ENCODE measurements at regions not wholly inside any gene's neighbourhood (a gene's known extent, or its start where the extent isn't known, plus 50 kb on each side); places are given as distances from the start of the nearest gene placed in this dataset.
"Not testable (repeated sequence)": the region's sequence is repeated elsewhere in the genome, so short reads cannot be mapped to it uniquely, and the experiment has no call there.

- 90 to 92% methylated on average over 17 of the region's 17 CpGs for WGBS, 2 donors
- H3K4me3 ChIP-seq (ENCODE audit: low read depth in 1 of 2, low read length in 2 of 2); H3K27me3 ChIP-seq (ENCODE audit: control insufficient read depth in 1 of 2, insufficient read depth in 2 of 2, low read length in 2 of 2); H3K27ac ChIP-seq (ENCODE audit: low read depth in 2 of 2, low read length in 1 of 2); H3K9me3 ChIP-seq (ENCODE audit: control insufficient read depth in 2 of 2, insufficient read depth in 1 of 2, low read depth in 1 of 2, low read length in 1 of 2); H3K4me1 ChIP-seq (ENCODE audit: control insufficient read depth in 2 of 2, insufficient read depth in 2 of 2, low read length in 1 of 2); H3K36me3 ChIP-seq (ENCODE audit: control insufficient read depth in 2 of 2, insufficient read depth in 2 of 2, low read length in 1 of 2): not testable (repeated sequence)
These were observed 229.7 kb downstream of the CD109 start for GRCh38 chr6:73925703-73926102.

GRCh38 chr6:73923905-73924485, 228.0 kb downstream of the CD109 start:
- 65 to 69% methylated on average over 1 of the region's 1 CpG for WGBS, 2 donors
- Histone ChIP-seq H3K27me3 (ENCODE audit: control insufficient read depth in 1 of 2, insufficient read depth in 2 of 2, low read length in 2 of 2) (no peaks in the 10 kb centered on the region), H3K36me3 (ENCODE audit: control insufficient read depth in 2 of 2, insufficient read depth in 2 of 2, low read length in 1 of 2) (no peaks in the 10 kb centered on the region), H3K4me3 (ENCODE audit: low read depth in 1 of 2, low read length in 2 of 2) (no peak overlapping the region), H3K9me3 (ENCODE audit: control insufficient read depth in 2 of 2, insufficient read depth in 1 of 2, low read depth in 1 of 2, low read length in 1 of 2) (peaks cover 0 to 4% of the 10 kb centered on the region in 2 donors), H3K4me1 (ENCODE audit: control insufficient read depth in 2 of 2, insufficient read depth in 2 of 2, low read length in 1 of 2) (no peaks in the 10 kb centered on the region), H3K27ac (ENCODE audit: low read depth in 2 of 2, low read length in 1 of 2) (no peak overlapping the region)

GRCh38 chr6:73903155-73903554, 207.2 kb downstream of the CD109 start:
- H3K4me1 ChIP-seq (ENCODE audit: control insufficient read depth in 2 of 2, insufficient read depth in 2 of 2, low read length in 1 of 2): no peaks in the 10 kb centered on the region
- WGBS, 2 donors: 81 to 90% methylated on average over 14 of the region's 14 CpGs
- H3K27me3 ChIP-seq (ENCODE audit: control insufficient read depth in 1 of 2, insufficient read depth in 2 of 2, low read length in 2 of 2): no peaks in the 10 kb centered on the region
- no peak overlapping the region for H3K27ac ChIP-seq (ENCODE audit: low read depth in 2 of 2, low read length in 1 of 2)
- H3K4me3 ChIP-seq (ENCODE audit: low read depth in 1 of 2, low read length in 2 of 2): no peak overlapping the region
- peaks cover 2 to 7% of the 10 kb centered on the region in 2 donors for H3K9me3 ChIP-seq (ENCODE audit: control insufficient read depth in 2 of 2, insufficient read depth in 1 of 2, low read depth in 1 of 2, low read length in 1 of 2)
- no peaks in the 10 kb centered on the region for H3K36me3 ChIP-seq (ENCODE audit: control insufficient read depth in 2 of 2, insufficient read depth in 2 of 2, low read length in 1 of 2)

- Histone ChIP-seq H3K27me3 (ENCODE audit: control insufficient read depth in 1 of 2, insufficient read depth in 2 of 2, low read length in 2 of 2) (no peaks in the 10 kb centered on the region), H3K9me3 (ENCODE audit: control insufficient read depth in 2 of 2, insufficient read depth in 1 of 2, low read depth in 1 of 2, low read length in 1 of 2) (peaks cover 2 to 7% of the 10 kb centered on the region in 2 donors), H3K4me1 (ENCODE audit: control insufficient read depth in 2 of 2, insufficient read depth in 2 of 2, low read length in 1 of 2) (no peaks in the 10 kb centered on the region), H3K27ac (ENCODE audit: low read depth in 2 of 2, low read length in 1 of 2) (no peak overlapping the region), H3K36me3 (ENCODE audit: control insufficient read depth in 2 of 2, insufficient read depth in 2 of 2, low read length in 1 of 2) (no peaks in the 10 kb centered on the region), H3K4me3 (ENCODE audit: low read depth in 1 of 2, low read length in 2 of 2) (no peak overlapping the region)
These were observed 206.0 kb downstream of the CD109 start for GRCh38 chr6:73901986-73902385.

- no peaks in the 10 kb centered on the region for H3K36me3 ChIP-seq (ENCODE audit: control insufficient read depth in 2 of 2, insufficient read depth in 2 of 2, low read length in 1 of 2)
- no peak overlapping the region for H3K4me3 ChIP-seq (ENCODE audit: low read depth in 1 of 2, low read length in 2 of 2)
- no peak overlapping the region for H3K27ac ChIP-seq (ENCODE audit: low read depth in 2 of 2, low read length in 1 of 2)
- H3K9me3 ChIP-seq (ENCODE audit: control insufficient read depth in 2 of 2, insufficient read depth in 1 of 2, low read depth in 1 of 2, low read length in 1 of 2): peaks cover 2 to 7% of the 10 kb centered on the region in 2 donors
- no peaks in the 10 kb centered on the region for H3K4me1 ChIP-seq (ENCODE audit: control insufficient read depth in 2 of 2, insufficient read depth in 2 of 2, low read length in 1 of 2)
- no peaks in the 10 kb centered on the region for H3K27me3 ChIP-seq (ENCODE audit: control insufficient read depth in 1 of 2, insufficient read depth in 2 of 2, low read length in 2 of 2)
These were observed 205.3 kb downstream of the CD109 start for GRCh38 chr6:73901311-73901710.

GRCh38 chr6:73898599-73898998, 202.6 kb downstream of the CD109 start:
- 62 to 68% methylated on average over 3 of the region's 3 CpGs for WGBS, 2 donors
- no peaks in the 10 kb centered on the region for H3K36me3 ChIP-seq (ENCODE audit: control insufficient read depth in 2 of 2, insufficient read depth in 2 of 2, low read length in 1 of 2)

GRCh38 chr6:73893696-73894095, 197.7 kb downstream of the CD109 start:
- peaks cover 0 to 3% of the 10 kb centered on the region in 2 donors for H3K9me3 ChIP-seq (ENCODE audit: control insufficient read depth in 2 of 2, insufficient read depth in 1 of 2, low read depth in 1 of 2, low read length in 1 of 2)
- no peaks in the 10 kb centered on the region for H3K4me1 ChIP-seq (ENCODE audit: control insufficient read depth in 2 of 2, insufficient read depth in 2 of 2, low read length in 1 of 2)
- no peaks in the 10 kb centered on the region for H3K36me3 ChIP-seq (ENCODE audit: control insufficient read depth in 2 of 2, insufficient read depth in 2 of 2, low read length in 1 of 2)
- H3K4me3 ChIP-seq (ENCODE audit: low read depth in 1 of 2, low read length in 2 of 2): no peak overlapping the region
- H3K27ac ChIP-seq (ENCODE audit: low read depth in 2 of 2, low read length in 1 of 2): no peak overlapping the region
- 75 to 76% methylated on average over 4 of the region's 4 CpGs for WGBS, 2 donors
- no peaks in the 10 kb centered on the region for H3K27me3 ChIP-seq (ENCODE audit: control insufficient read depth in 1 of 2, insufficient read depth in 2 of 2, low read length in 2 of 2)

More at GRCh38 chr6:73898599-73898998, 202.6 kb downstream of the CD109 start:
- H3K27me3 ChIP-seq (ENCODE audit: control insufficient read depth in 1 of 2, insufficient read depth in 2 of 2, low read length in 2 of 2): no peaks in the 10 kb centered on the region
- H3K9me3 ChIP-seq (ENCODE audit: control insufficient read depth in 2 of 2, insufficient read depth in 1 of 2, low read depth in 1 of 2, low read length in 1 of 2): peaks cover 2 to 7% of the 10 kb centered on the region in 2 donors
- H3K4me3 ChIP-seq (ENCODE audit: low read depth in 1 of 2, low read length in 2 of 2): no peak overlapping the region
- no peak overlapping the region for H3K27ac ChIP-seq (ENCODE audit: low read depth in 2 of 2, low read length in 1 of 2)
- no peaks in the 10 kb centered on the region for H3K4me1 ChIP-seq (ENCODE audit: control insufficient read depth in 2 of 2, insufficient read depth in 2 of 2, low read length in 1 of 2)

- peaks cover 0 to 3% of the 10 kb centered on the region in 2 donors for H3K9me3 ChIP-seq (ENCODE audit: control insufficient read depth in 2 of 2, insufficient read depth in 1 of 2, low read depth in 1 of 2, low read length in 1 of 2)
- H3K4me1 ChIP-seq (ENCODE audit: control insufficient read depth in 2 of 2, insufficient read depth in 2 of 2, low read length in 1 of 2): no peaks in the 10 kb centered on the region
- H3K27ac ChIP-seq (ENCODE audit: low read depth in 2 of 2, low read length in 1 of 2): no peak overlapping the region
- WGBS, 2 donors: 79 to 82% methylated on average over 4 of the region's 4 CpGs
- H3K27me3 ChIP-seq (ENCODE audit: control insufficient read depth in 1 of 2, insufficient read depth in 2 of 2, low read length in 2 of 2): no peaks in the 10 kb centered on the region
- no peak overlapping the region for H3K4me3 ChIP-seq (ENCODE audit: low read depth in 1 of 2, low read length in 2 of 2)
- no peaks in the 10 kb centered on the region for H3K36me3 ChIP-seq (ENCODE audit: control insufficient read depth in 2 of 2, insufficient read depth in 2 of 2, low read length in 1 of 2)
These were observed 192.0 kb downstream of the CD109 start for GRCh38 chr6:73888050-73888449.

- Histone ChIP-seq H3K9me3 (ENCODE audit: control insufficient read depth in 2 of 2, insufficient read depth in 1 of 2, low read depth in 1 of 2, low read length in 1 of 2) (no peaks in the 10 kb centered on the region), H3K27ac (ENCODE audit: low read depth in 2 of 2, low read length in 1 of 2) (no peak overlapping the region), H3K4me1 (ENCODE audit: control insufficient read depth in 2 of 2, insufficient read depth in 2 of 2, low read length in 1 of 2) (no peaks in the 10 kb centered on the region), H3K4me3 (ENCODE audit: low read depth in 1 of 2, low read length in 2 of 2) (no peak overlapping the region), H3K27me3 (ENCODE audit: control insufficient read depth in 1 of 2, insufficient read depth in 2 of 2, low read length in 2 of 2) (no peaks in the 10 kb centered on the region), H3K36me3 (ENCODE audit: control insufficient read depth in 2 of 2, insufficient read depth in 2 of 2, low read length in 1 of 2) (no peaks in the 10 kb centered on the region)
- 80 to 82% methylated on average over 7 of the region's 7 CpGs for WGBS, 2 donors
These were observed 189.4 kb downstream of the CD109 start for GRCh38 chr6:73885393-73885792.

- H3K27me3 ChIP-seq (ENCODE audit: control insufficient read depth in 1 of 2, insufficient read depth in 2 of 2, low read length in 2 of 2): no peaks in the 10 kb centered on the region
- 60 to 68% methylated on average over 4 of the region's 4 CpGs for WGBS, 2 donors
- H3K27ac ChIP-seq (ENCODE audit: low read depth in 2 of 2, low read length in 1 of 2): no peak overlapping the region
- no peaks in the 10 kb centered on the region for H3K4me1 ChIP-seq (ENCODE audit: control insufficient read depth in 2 of 2, insufficient read depth in 2 of 2, low read length in 1 of 2)
- H3K36me3 ChIP-seq (ENCODE audit: control insufficient read depth in 2 of 2, insufficient read depth in 2 of 2, low read length in 1 of 2): no peaks in the 10 kb centered on the region
- no peaks in the 10 kb centered on the region for H3K9me3 ChIP-seq (ENCODE audit: control insufficient read depth in 2 of 2, insufficient read depth in 1 of 2, low read depth in 1 of 2, low read length in 1 of 2)
- H3K4me3 ChIP-seq (ENCODE audit: low read depth in 1 of 2, low read length in 2 of 2): no peak overlapping the region
These were observed 188.5 kb downstream of the CD109 start for GRCh38 chr6:73884540-73884939.
